ENCODE measurements at regions not wholly inside any gene's neighbourhood (a gene's known extent, or its start where the extent isn't known, plus 50 kb on each side); places are given as distances from the start of the nearest gene placed in this dataset.

- TF ChIP-seq EZH2 (IDR thresholded peaks at IDR 0.05; ENCODE audit: borderline replicate concordance, low read depth, low read length, poor library complexity, severe bottlenecking) = no peak
- TF ChIP-seq CTCF (conservative IDR thresholded peaks at IDR 0.05; ENCODE audit: low read depth, low read length) = no peak
These were observed 326.9 kb downstream of the ZNF608 start for GRCh38 chr5:124419531-124419930.
